ENCODE measurements at regions not wholly inside any gene's neighbourhood (a gene's known extent, or its start where the extent isn't known, plus 50 kb on each side); places are given as distances from the start of the nearest gene placed in this dataset.

DNA sequence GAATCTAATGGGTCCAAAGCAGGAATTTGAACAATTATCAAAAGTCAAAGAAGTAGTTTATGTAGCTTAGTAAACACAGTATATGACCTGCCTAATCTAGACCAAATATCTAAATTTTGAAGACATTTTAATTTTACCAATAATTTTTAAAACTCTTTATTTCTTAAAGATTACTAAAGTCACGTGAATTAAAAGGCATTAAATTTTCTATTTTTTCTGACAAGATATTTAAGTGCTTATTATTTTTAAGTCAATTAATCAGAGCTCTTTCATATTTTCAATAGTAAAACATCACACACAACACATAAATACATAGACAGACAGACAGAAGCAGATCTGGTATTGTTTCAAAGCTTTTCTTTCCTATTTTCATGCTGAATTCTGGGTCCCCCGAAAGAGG is 89.5 kb downstream of the ZNF467 start:
- H2BK12ac ChIP-seq (ENCODE audit: low read depth, low read length): no peak overlapping the region
- H3K9me3 ChIP-seq (ENCODE audit: insufficient read depth in 2 of 2, low read depth in 1 of 2, low read length in 1 of 2): 0 out of 4 replicates have a peak, but pooled peaks cover 0 to 4% of the 10 kb centered on the region in 2 experiments
- H3K4ac ChIP-seq (replicated peaks; ENCODE audit: insufficient read length, low read depth, low read length): no peak overlapping the region
- peaks cover 0 to 11% (median 5%) of the 10 kb centered on the region in 4 experiments; a peak in 5 of 7 replicates for H3K4me1 ChIP-seq (replicated peaks in 1 of 4; ENCODE audit: control insufficient read depth in 3 of 4, insufficient read depth in 4 of 4, low read length in 3 of 4)
- TF ChIP-seq, protein P1, sequence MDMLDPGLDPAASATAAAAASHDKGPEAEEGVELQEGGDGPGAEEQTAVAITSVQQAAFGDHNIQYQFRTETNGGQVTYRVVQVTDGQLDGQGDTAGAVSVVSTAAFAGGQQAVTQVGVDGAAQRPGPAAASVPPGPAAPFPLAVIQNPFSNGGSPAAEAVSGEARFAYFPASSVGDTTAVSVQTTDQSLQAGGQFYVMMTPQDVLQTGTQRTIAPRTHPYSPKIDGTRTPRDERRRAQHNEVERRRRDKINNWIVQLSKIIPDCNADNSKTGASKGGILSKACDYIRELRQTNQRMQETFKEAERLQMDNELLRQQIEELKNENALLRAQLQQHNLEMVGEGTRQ (IDR thresholded peaks at IDR 0.05; ENCODE audit: low read length): no peak
- TF ChIP-seq RXRA (IDR thresholded peaks at IDR 0.05; ENCODE audit: insufficient read depth, low read depth, low read length) (no peak), ASH2L (IDR thresholded peaks at IDR 0.05; ENCODE audit: low read length) (no peak), GABPA (IDR thresholded peaks at IDR 0.05; ENCODE audit: borderline replicate concordance, insufficient read depth, low read length) (no peak), TBP (IDR thresholded peaks at IDR 0.05; ENCODE audit: low read depth, low read length) (no peak)
- H2BK120ac ChIP-seq (replicated peaks; ENCODE audit: low read depth, low read length): no peak overlapping the region
- H3K23ac ChIP-seq (ENCODE audit: insufficient read length): no peak overlapping the region
- no peak overlapping the region for H2AFZ ChIP-seq (ENCODE audit: low read length)
- no peak overlapping the region for H3K18ac ChIP-seq (ENCODE audit: extremely low read depth, low read length)
- no peak overlapping the region for H3K56ac ChIP-seq (replicated peaks; ENCODE audit: insufficient read length, low read depth, low read length)
- DNase-seq (ENCODE audit: low read depth in 1 of 2, low spot score in 2 of 2) (no peak), FAIRE-seq (no peak)
- no peak overlapping the region for H2BK5ac ChIP-seq (ENCODE audit: low read depth, low read length)
- H3K4me3 ChIP-seq (ENCODE audit: extremely low read depth in 1 of 4, insufficient read depth in 2 of 4, low read depth in 3 of 4, low read length in 4 of 4): no peak overlapping the region
- H2BK15ac ChIP-seq (ENCODE audit: low read length): no peak overlapping the region
- H3K4me2 ChIP-seq (ENCODE audit: insufficient read depth in 1 of 2, low read depth in 2 of 2, low read length in 2 of 2): no peak overlapping the region
- no peak overlapping the region for H3K27ac ChIP-seq (ENCODE audit: low read depth, low read length)
- POLR2A ChIA-PET (ENCODE audit: partially characterized antibody): no interaction called here
- H3K14ac ChIP-seq (ENCODE audit: insufficient read length): no peak overlapping the region
- no peaks in the 10 kb centered on the region for H3K79me2 ChIP-seq (ENCODE audit: control insufficient read depth in 1 of 2, insufficient read depth in 2 of 2, low read length in 2 of 2)
- WGBS, 2 experiments (ENCODE audit: extremely low coverage in 1 of 2, insufficient coverage in 1 of 2, insufficient read length in 1 of 2, insufficient replicate concordance in 2 of 2, low coverage in 1 of 2, low lambda C conversion rate in 2 of 2, missing lambda C conversion rate in 1 of 2): 79% methylated on average over 2 of the region's 2 CpGs; no CpG with 5 or more reads in 1 of the 2 experiments
- no peak overlapping the region for H3K9ac ChIP-seq (replicated peaks in 1 of 4; ENCODE audit: extremely low read depth in 1 of 4, low read depth in 3 of 4, low read length in 3 of 4)
- H3K27me3 ChIP-seq (replicated peaks in 1 of 4; ENCODE audit: control insufficient read depth in 3 of 4, extremely low read depth in 1 of 4, insufficient read depth in 3 of 4, low read length in 3 of 4): no peaks in the 10 kb centered on the region
- H4K5ac ChIP-seq (ENCODE audit: insufficient read length, low read depth, low read length): no peak overlapping the region
- H2BK20ac ChIP-seq (ENCODE audit: low read length): no peak overlapping the region
- no peaks in the 10 kb centered on the region for H3K36me3 ChIP-seq (ENCODE audit: control insufficient read depth in 2 of 4, insufficient read depth in 4 of 4, low read length in 3 of 4)
- H3K79me1 ChIP-seq (ENCODE audit: low read depth, low read length): no peaks in the 10 kb centered on the region
- H4K8ac ChIP-seq (ENCODE audit: extremely low read depth, insufficient read depth, low read length): no peak overlapping the region
- H3K23me2 ChIP-seq (ENCODE audit: low read depth, low read length): no peaks in the 10 kb centered on the region
- H4K91ac ChIP-seq (replicated peaks; ENCODE audit: insufficient read length, low read length): no peak overlapping the region
- CTCF ChIA-PET (ENCODE audit: partially characterized antibody): interaction anchor here (0.6 to 6.3 kb wide), 8 partner anchors 12 to 126 kb away, joined by 3 to 32 read pairs (median 5); no protein-coding TSS in a partner anchor
- H4K20me1 ChIP-seq (replicated peaks in 1 of 2; ENCODE audit: control insufficient read depth in 1 of 2, insufficient read depth in 2 of 2, low read length in 2 of 2): no peaks in the 10 kb centered on the region
- H2AK5ac ChIP-seq (ENCODE audit: low read depth, low read length): no peak overlapping the region

Measured in H1 (cell line).